HPDE6-E6E7 (cell line): ENCODE measurements at regions not wholly inside any gene's neighbourhood (a gene's known extent, or its start where the extent isn't known, plus 50 kb on each side); places are given as distances from the start of the nearest gene placed in this dataset.

Experiments used
- DNase-seq: peaks from one replicate; pipeline ENCODE4 v3.0.0; 2011; ENCODE audit warnings: missing footprints; ENCODE audit errors: extremely low spot score

- no peak for DNase-seq
These were observed 831.6 kb upstream of the NDST4 start for GRCh38 chr4:115945026-115945425.

GRCh38 chr4:115944146-115944905 is 830.9 kb upstream of the NDST4 start:
- no peak for DNase-seq

- DNase-seq, result no peak
These were observed 825.5 kb upstream of the NDST4 start for GRCh38 chr4:115938764-115939443.

- no peak for DNase-seq
These were observed 816.0 kb upstream of the NDST4 start for GRCh38 chr4:115929373-115929772.

GRCh38 chr4:115927382-115927781 is 814.0 kb upstream of the NDST4 start:
- no peak for DNase-seq

- no peak for DNase-seq
These were observed 809.7 kb upstream of the NDST4 start for GRCh38 chr4:115923152-115923551.

- no peak for DNase-seq
These were observed 807.2 kb upstream of the NDST4 start for GRCh38 chr4:115920637-115921036.

GRCh38 chr4:115918149-115918548 is 804.7 kb upstream of the NDST4 start:
- no peak for DNase-seq

- no peak for DNase-seq
These were observed 793.0 kb upstream of the NDST4 start for GRCh38 chr4:115906428-115906827.

- DNase-seq, result no peak
These were observed 770.4 kb upstream of the NDST4 start for GRCh38 chr4:115883847-115884246.

- DNase-seq, result no peak
These were observed 769.8 kb upstream of the NDST4 start for GRCh38 chr4:115883231-115883630.

GRCh38 chr4:115873048-115873447 is 759.6 kb upstream of the NDST4 start:
- no peak for DNase-seq

- no peak for DNase-seq
These were observed 758.2 kb upstream of the NDST4 start for GRCh38 chr4:115871596-115871995.

GRCh38 chr4:115866364-115866896 is 753.0 kb upstream of the NDST4 start:
- no peak for DNase-seq

GRCh38 chr4:115865736-115866135 is 752.3 kb upstream of the NDST4 start:
- DNase-seq, result no peak

- no peak for DNase-seq
These were observed 739.3 kb upstream of the NDST4 start for GRCh38 chr4:115852767-115853091.

GRCh38 chr4:115851918-115852766 is 738.7 kb upstream of the NDST4 start:
- no peak for DNase-seq

GRCh38 chr4:115850799-115851509 is 737.5 kb upstream of the NDST4 start:
- no peak for DNase-seq

- no peak for DNase-seq
These were observed 730.8 kb upstream of the NDST4 start for GRCh38 chr4:115844180-115844579.

- DNase-seq, result no peak
These were observed 728.5 kb upstream of the NDST4 start for GRCh38 chr4:115841871-115842270.

- no peak for DNase-seq
These were observed 721.0 kb upstream of the NDST4 start for GRCh38 chr4:115834441-115834840.

GRCh38 chr4:115824630-115825029 is 711.2 kb upstream of the NDST4 start:
- DNase-seq, result no peak
